AG04449 (cell line): ENCODE measurements at regions not wholly inside any gene's neighbourhood (a gene's known extent, or its start where the extent isn't known, plus 50 kb on each side); places are given as distances from the start of the nearest gene placed in this dataset.

Source experiments
- CTCF ChIA-PET: fragments of 350-600 bp; formaldehyde crosslinking; extraction: SDS; loops from one replicate; lab custom pipeline; 2021; ENCODE audit warnings: antibody characterized with exemption; lab: Yijun Ruan, JAX
- POLR2A ChIA-PET: fragments of 400-600, 350-600 bp; formaldehyde crosslinking; extraction: SDS; loops from one replicate; lab custom pipeline; 2020; ENCODE audit warnings: antibody characterized with exemption, inconsistent platforms; lab: Yijun Ruan, JAX
- DNase-seq: peaks from one replicate; pipeline ENCODE4 v3.0.0-alpha.2; 2010; ENCODE audit warnings: low read depth, low spot score
- H3K4me3 ChIP-seq: 2 replicates; pipeline ENCODE4 v1.5.1; 2011; ENCODE audit warnings: low read depth, mild to moderate bottlenecking, control low read depth, low read length
- TF ChIP-seq, protein P1 (sequence below): IDR thresholded peaks from one replicate; pipeline ENCODE4 v1.5.1; 2011; ENCODE audit warnings: mild to moderate bottlenecking, moderate library complexity, low read length, control low read depth, inconsistent platforms; ENCODE audit not compliant: insufficient read depth; ENCODE audit errors: missing control alignments

DNA sequence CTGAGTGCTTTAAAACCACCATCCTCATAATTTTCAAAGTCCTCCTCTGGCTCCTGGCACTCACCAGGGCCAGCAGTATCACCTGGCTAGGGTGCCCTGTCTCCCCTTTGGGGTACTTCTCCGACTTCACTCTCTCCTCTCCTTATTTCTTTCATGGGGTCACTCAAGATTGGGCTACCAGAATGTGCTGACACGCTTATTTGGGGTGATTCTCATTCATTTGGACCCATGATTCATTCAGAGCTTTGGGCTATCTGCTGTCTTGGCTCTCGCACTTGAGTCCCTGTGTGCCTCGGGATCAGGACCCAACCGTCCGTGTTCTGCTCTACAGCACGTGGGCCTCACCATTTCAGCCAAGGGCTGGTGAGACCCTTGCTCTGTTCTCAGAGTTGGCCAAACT is 70.1 kb upstream of the NEDD4L start:
- TF ChIP-seq, protein P1, sequence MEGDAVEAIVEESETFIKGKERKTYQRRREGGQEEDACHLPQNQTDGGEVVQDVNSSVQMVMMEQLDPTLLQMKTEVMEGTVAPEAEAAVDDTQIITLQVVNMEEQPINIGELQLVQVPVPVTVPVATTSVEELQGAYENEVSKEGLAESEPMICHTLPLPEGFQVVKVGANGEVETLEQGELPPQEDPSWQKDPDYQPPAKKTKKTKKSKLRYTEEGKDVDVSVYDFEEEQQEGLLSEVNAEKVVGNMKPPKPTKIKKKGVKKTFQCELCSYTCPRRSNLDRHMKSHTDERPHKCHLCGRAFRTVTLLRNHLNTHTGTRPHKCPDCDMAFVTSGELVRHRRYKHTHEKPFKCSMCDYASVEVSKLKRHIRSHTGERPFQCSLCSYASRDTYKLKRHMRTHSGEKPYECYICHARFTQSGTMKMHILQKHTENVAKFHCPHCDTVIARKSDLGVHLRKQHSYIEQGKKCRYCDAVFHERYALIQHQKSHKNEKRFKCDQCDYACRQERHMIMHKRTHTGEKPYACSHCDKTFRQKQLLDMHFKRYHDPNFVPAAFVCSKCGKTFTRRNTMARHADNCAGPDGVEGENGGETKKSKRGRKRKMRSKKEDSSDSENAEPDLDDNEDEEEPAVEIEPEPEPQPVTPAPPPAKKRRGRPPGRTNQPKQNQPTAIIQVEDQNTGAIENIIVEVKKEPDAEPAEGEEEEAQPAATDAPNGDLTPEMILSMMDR = no peak
- H3K4me3 ChIP-seq = no peak overlapping the region
- CTCF ChIA-PET = no interaction called here
- no peak for DNase-seq
- POLR2A ChIA-PET = no interaction called here

DNA sequence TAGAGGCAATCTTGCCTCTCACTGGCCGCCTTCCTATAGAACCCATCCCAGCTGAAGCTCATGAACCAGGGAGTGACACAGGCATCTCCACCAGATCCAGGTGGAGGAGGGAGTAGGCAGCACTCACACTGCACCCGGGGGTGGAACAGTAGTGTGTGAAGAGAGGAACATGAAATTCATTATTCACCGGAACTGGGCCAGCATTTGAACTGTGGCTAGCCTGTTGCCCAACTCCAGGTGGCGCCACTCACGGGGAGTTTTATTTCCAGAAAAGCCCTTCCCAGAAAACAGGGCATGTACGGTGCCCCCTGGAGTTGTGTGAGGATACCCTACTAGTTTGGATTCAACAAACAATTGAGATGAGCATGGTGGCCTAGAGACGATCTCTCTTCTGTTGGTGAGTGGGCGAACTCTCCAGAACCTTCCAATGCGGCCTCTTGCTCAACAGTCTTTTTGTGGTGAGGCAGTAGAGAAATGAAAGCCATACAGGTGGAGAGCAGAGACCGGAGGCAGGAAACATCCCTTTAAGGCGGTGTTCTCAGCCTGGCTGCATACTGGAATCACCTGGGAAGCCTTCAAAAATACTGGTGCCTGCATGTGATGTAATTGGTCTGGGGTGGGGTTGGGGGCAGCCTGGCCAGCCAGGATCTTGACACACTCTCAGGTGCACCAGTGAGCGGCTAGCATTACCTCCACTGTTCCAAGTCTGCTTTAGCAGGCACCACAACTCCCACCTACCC is 73.5 kb upstream of the NEDD4L start:
- ChIA-PET POLR2A (no interaction called here), CTCF (interaction anchor here (0.6 to 0.9 kb wide), 2 partner anchors 11 to 20 kb away, joined by 3 to 4 read pairs; no protein-coding TSS in a partner anchor)
- DNase-seq = no peak
- H3K4me3 ChIP-seq = no peak overlapping the region
- TF ChIP-seq, protein P1 = no peak

DNA sequence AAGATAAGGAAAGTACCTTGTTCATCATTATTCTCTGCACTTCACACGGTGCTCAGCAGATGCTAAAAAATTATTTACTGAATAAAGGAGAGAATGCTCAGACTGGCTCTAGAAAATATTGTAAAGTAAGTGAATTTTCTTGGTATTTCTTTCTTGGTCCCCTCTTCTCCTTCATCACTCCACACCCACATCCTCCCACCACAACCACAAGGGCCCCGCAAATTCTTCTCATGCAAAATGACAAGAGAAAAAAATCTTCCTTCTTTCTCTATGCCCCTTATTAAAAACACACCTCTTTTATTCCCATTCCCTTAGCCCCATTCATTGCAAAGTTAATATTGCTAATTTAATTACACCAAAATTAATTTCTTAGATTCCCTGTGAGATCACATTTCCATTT is 74.2 kb upstream of the NEDD4L start:
- TF ChIP-seq, protein P1 = no peak
- POLR2A ChIA-PET = no interaction called here
- CTCF ChIA-PET = interaction anchor here (0.6 to 0.9 kb wide), 2 partner anchors 11 to 20 kb away, joined by 3 to 4 read pairs; no protein-coding TSS in a partner anchor

DNA sequence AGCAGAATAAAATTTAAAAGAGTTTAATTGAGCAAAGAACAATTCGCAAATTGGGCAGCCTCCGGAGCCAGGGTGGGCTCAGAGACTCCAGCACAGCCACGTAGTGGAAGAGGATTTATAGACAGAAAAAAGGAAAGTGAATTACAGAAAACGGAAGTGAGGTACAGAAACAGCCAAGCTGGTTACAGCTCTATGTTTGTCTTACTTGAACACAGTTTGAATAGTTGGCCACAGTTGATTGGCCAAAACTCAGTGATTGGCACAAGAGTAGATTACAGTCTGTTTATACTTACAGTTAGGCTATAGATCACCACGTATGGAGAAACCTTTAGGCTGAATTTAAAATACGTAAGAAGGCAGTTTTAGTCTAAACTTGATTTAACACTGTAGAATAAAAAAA is 78.8 kb upstream of the NEDD4L start:
- H3K4me3 ChIP-seq = no peak overlapping the region
- TF ChIP-seq, protein P1 = no peak
- DNase-seq = no peak
- ChIA-PET POLR2A (no interaction called here), CTCF (interaction anchor here (1.0 to 2.0 kb wide), 2 partner anchors 30 to 157 kb away, joined by 3 to 7 read pairs; no protein-coding TSS in a partner anchor)

More for the DNA sequence above, 74.2 kb upstream of the NEDD4L start:
- DNase-seq = no peak
- H3K4me3 ChIP-seq = no peak overlapping the region

DNA sequence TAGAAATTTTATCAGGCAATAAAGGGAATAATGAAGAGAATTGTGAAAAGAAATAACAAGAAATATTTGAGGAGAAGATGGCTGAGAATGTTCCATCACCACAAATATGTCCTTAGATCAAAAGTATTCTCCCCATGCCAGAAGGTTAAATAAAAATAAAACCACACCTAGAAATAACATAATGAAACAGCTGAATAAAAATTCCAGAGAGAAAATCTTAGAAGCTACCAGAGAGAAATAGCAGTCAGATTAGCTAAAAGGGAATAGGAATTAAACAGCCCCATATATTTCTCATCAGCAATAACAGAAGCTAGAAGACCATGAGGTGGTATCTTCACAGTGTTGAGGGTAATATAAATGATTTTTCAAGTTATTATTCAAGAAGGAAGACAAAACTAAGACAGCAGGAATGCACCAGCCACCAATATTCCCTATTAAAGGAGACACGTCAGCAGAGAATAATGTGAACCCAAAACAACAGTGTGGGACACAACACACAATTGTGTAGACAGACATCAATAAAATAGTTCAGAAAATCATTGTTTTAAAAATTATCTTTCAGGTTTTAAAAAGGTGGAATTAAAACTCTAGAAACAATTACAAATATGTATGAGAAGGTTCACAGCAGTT is 82.0 kb upstream of the NEDD4L start:
- no peak for DNase-seq
- POLR2A ChIA-PET = no interaction called here
- TF ChIP-seq, protein P1 = no peak
- CTCF ChIA-PET = no interaction called here
- no peak overlapping the region for H3K4me3 ChIP-seq

DNA sequence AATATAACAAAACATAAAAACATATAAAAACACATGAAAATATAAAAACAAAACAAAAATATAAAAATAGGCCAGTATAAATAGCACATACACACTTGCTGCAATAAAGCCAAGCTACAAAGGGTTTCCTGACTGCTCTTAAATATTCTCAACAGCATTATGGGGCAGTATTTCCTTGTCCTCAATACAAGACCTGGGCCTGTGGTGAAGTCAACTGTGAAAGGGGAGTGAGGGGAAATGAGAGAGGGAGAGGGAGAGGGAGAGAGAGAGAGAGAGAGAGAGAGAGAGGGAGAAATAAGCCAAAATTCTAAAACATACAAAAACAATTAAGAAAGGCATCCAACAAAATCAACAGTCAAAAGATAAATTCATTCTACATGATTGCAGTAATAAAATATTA is 82.6 kb upstream of the NEDD4L start:
- POLR2A ChIA-PET = no interaction called here
- TF ChIP-seq, protein P1 = no peak

More for the DNA sequence above, 82.6 kb upstream of the NEDD4L start:
- CTCF ChIA-PET = no interaction called here
- H3K4me3 ChIP-seq = no peak overlapping the region
- DNase-seq = no peak
